CD14-positive monocyte (primary cell): ENCODE measurements at regions not wholly inside any gene's neighbourhood (a gene's known extent, or its start where the extent isn't known, plus 50 kb on each side); places are given as distances from the start of the nearest gene placed in this dataset.

ENCODE experiments used
- DNase-seq, 3 donors: peaks; one replicate each; pipeline ENCODE4 v3.0.0-alpha.2; 2011 to 2022
- H2AFZ ChIP-seq: 2 replicates; pipeline ENCODE4 v1.6.0; 2012; ENCODE audit warnings: mild to moderate bottlenecking, low read depth, low read length, inconsistent platforms; ENCODE audit not compliant: insufficient read depth, poor library complexity, severe bottlenecking
- H3K27ac ChIP-seq, 2 donors: 1 replicate in 1 of 2; 2 replicates in 1 of 2; pipeline ENCODE4 v1.5.1; 2012 to 2013; ENCODE audit warnings: low read length in 2 of 2, control low read depth in 1 of 2, inconsistent platforms in 1 of 2, low read depth in 1 of 2, mild to moderate bottlenecking in 1 of 2
- H3K27me3 ChIP-seq, 2 donors: one replicate each; pipeline versions ENCODE4 v1.6.0 to v1.6.1; 2011 to 2013; ENCODE audit warnings: low read length in 2 of 2; ENCODE audit not compliant: control insufficient read depth in 2 of 2, insufficient read depth in 2 of 2
- H3K36me3 ChIP-seq, 2 donors: replicated peaks in 1 of 2; 1 replicate in 1 of 2; 2 replicates in 1 of 2; pipeline versions ENCODE4 v1.5.1 to v1.6.1; 2012 to 2013; ENCODE audit warnings: low read length in 2 of 2, control low read depth in 1 of 2, inconsistent platforms in 1 of 2, mild to moderate bottlenecking in 1 of 2; ENCODE audit not compliant: insufficient read depth in 2 of 2, control insufficient read depth in 1 of 2
- H3K4me1 ChIP-seq, 2 donors: 1 replicate in 1 of 2; 2 replicates in 1 of 2; pipeline versions ENCODE4 v1.5.1 to v1.6.1; 2012 to 2013; ENCODE audit warnings: low read length in 2 of 2, control low read depth in 1 of 2, inconsistent platforms in 1 of 2, mild to moderate bottlenecking in 1 of 2, moderate library complexity in 1 of 2; ENCODE audit not compliant: insufficient read depth in 2 of 2, control insufficient read depth in 1 of 2
- H3K4me2 ChIP-seq: replicated peaks from 2 replicates; pipeline ENCODE3; 2012; ENCODE audit warnings: low read length, moderate library complexity, mild to moderate bottlenecking; ENCODE audit not compliant: poor library complexity, severe bottlenecking; ENCODE audit errors: extremely low read depth
- H3K4me3 ChIP-seq, 3 experiments: fragments of 200-600 bp in 1 of 3; sonication (generic) in 1 of 3; replicated peaks in 1 of 3; 1 replicate in 2 of 3; 2 replicates in 1 of 3; pipeline ENCODE4 v1.5.1; 2011 to 2013; ENCODE audit warnings: low read length in 3 of 3, mild to moderate bottlenecking in 3 of 3, control low read depth in 2 of 3, low read depth in 2 of 3, inconsistent platforms in 1 of 3, moderate library complexity in 1 of 3
- H3K79me2 ChIP-seq: 2 replicates; pipeline ENCODE4 v1.6.0; 2012; ENCODE audit warnings: mild to moderate bottlenecking, control low read depth, inconsistent platforms, low read length, moderate library complexity; ENCODE audit not compliant: insufficient read depth
- H3K9ac ChIP-seq: 2 replicates; pipeline ENCODE4 v1.6.0; 2017; ENCODE audit warnings: low read length, mild to moderate bottlenecking; ENCODE audit not compliant: insufficient read depth, poor library complexity, severe bottlenecking
- H3K9me3 ChIP-seq, 2 donors: replicated peaks in 1 of 2; 1 replicate in 1 of 2; 2 replicates in 1 of 2; pipeline versions ENCODE4 v1.5.1 to v1.6.1; 2012 to 2013; ENCODE audit warnings: low read length in 2 of 2, control low read depth in 1 of 2; ENCODE audit not compliant: control insufficient read depth in 1 of 2, insufficient read depth in 1 of 2
- H4K20me1 ChIP-seq: 2 replicates; pipeline ENCODE4 v1.6.0; 2012; ENCODE audit warnings: mild to moderate bottlenecking, low read length, control low read depth, moderate library complexity; ENCODE audit not compliant: insufficient read depth
- H3K27ac Mint-ChIP-seq, 7 donors: one replicate each; pipeline ENCODE4 v1.8.0; 2020; ENCODE audit warnings: mild to moderate bottlenecking in 7 of 7, mixed read lengths in 7 of 7, moderate library complexity in 6 of 7, inconsistent platforms in 2 of 7
- H3K27me3 Mint-ChIP-seq, 3 donors: one replicate each; pipeline ENCODE4 v1.8.0; 2021 to 2022; ENCODE audit warnings: low read depth in 3 of 3, mild to moderate bottlenecking in 3 of 3, mixed read lengths in 3 of 3, moderate library complexity in 3 of 3, inconsistent platforms in 1 of 3
- H3K36me3 Mint-ChIP-seq, 2 donors: one replicate each; pipeline ENCODE4 v1.8.0; 2020; ENCODE audit warnings: mixed read lengths in 2 of 2, inconsistent platforms in 1 of 2, mild to moderate bottlenecking in 1 of 2
- H3K4me1 Mint-ChIP-seq: one replicate; pipeline ENCODE4 v1.8.0; 2020; ENCODE audit warnings: mild to moderate bottlenecking, mixed read lengths
- H3K4me3 Mint-ChIP-seq, 2 donors: one replicate each; pipeline ENCODE4 v1.8.0; 2020; ENCODE audit warnings: mild to moderate bottlenecking in 2 of 2, mixed read lengths in 2 of 2, moderate library complexity in 1 of 2
- H3K9me3 Mint-ChIP-seq, 7 donors: one replicate each; pipeline ENCODE4 v1.8.0; 2020 to 2022; ENCODE audit warnings: mixed read lengths in 7 of 7, mild to moderate bottlenecking in 6 of 7, moderate library complexity in 6 of 7, inconsistent platforms in 2 of 7
- CTCF ChIP-seq: fragments of 200-600 bp; IDR thresholded peaks from one replicate; pipeline ENCODE4 v1.8.0; 2022; ENCODE audit warnings: antibody characterized with exemption, mild to moderate bottlenecking
- WGBS: methylation state at CpG from one replicate; pipeline ENCODE4 v1.1.5; 2013; ENCODE audit warnings: missing lambda C conversion rate; ENCODE audit not compliant: insufficient coverage; 5-methylcytosine and 5-hydroxymethylcytosine counted together
- intact Hi-C, 2 donors: fragments of 100-400 bp; cut with micrococcal nuclease; formaldehyde crosslinking; loops; one replicate each; pipeline versions ENCODE4 v1.15.0 to v1.15.1; 2023

DNA sequence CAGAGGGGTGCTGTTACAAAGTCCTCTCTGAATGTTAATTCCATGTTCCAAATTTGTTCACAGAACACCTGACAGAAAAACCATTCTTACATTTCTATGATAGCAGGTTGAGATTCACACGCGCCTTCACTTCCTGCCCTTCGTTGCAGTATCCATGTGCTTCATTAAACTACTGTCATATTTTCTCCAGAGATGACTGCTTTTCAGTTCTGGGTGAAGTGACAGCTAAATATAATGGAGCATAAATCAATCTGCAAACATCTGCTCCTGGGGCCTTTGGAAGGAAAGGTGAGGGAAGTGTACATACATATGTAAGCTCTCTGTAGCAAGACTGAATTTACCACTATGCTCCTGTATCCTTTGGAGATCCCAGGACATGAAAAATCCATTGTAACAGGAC, 750.2 kb downstream of the HDGFL1 start:
- H3K36me3 ChIP-seq = no peaks in the 10 kb centered on the region
- no peak overlapping the region for H3K4me2 ChIP-seq
- intact Hi-C loops = no loop called here
- no peaks in the 10 kb centered on the region for H4K20me1 ChIP-seq
- Mint-ChIP-seq H3K27ac (no peak overlapping the region), H3K9me3 (peaks cover 0 to 9% (median 0%) of the 10 kb centered on the region in 7 donors), H3K36me3 (no peaks in the 10 kb centered on the region), H3K27me3 (no peaks in the 10 kb centered on the region), H3K4me1 (no peaks in the 10 kb centered on the region), H3K4me3 (no peak overlapping the region)
- 100% methylated on average over 2 of the region's 3 CpGs for WGBS
- TF ChIP-seq CTCF = no peak
- H3K4me3 ChIP-seq = no peak overlapping the region
- no peak for DNase-seq
- H3K27ac ChIP-seq = no peak overlapping the region
- no peak overlapping the region for H3K9ac ChIP-seq
- no peak overlapping the region for H2AFZ ChIP-seq
- H3K27me3 ChIP-seq = no peaks in the 10 kb centered on the region
- no peaks in the 10 kb centered on the region for H3K9me3 ChIP-seq
- no peaks in the 10 kb centered on the region for H3K4me1 ChIP-seq
- no peaks in the 10 kb centered on the region for H3K79me2 ChIP-seq

DNA sequence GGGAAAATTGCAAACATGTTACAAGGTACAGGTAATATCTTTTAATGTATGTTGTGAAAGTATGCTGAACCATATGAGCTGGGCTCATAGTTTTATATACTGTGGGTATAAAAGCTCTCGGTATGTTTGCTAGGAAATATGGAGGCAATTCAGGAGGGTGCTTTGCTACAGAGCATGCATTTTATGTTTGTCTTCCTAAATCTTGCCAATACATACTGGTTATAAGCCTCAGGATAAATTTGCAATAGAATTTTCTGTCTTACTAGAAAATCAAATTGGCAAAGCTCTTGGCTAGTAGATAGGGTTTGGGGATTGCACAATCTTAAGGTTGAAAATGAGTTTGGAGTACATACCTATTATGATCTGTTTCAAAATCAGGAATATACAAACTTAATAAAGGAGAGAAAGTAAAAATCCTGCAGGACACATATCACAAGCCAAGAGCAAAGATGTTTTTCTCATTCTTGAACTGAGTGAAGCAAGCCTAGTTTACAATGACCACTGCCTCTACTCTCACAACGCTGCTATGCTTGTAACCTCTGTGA, 751.2 kb downstream of the HDGFL1 start:
- intact Hi-C loops = no loop called here
- no peaks in the 10 kb centered on the region for H3K36me3 Mint-ChIP-seq
- DNase-seq = no peak
- no peak overlapping the region for H3K27ac ChIP-seq
- H3K4me3 ChIP-seq = no peak overlapping the region
- no peaks in the 10 kb centered on the region for H4K20me1 ChIP-seq
- H3K27me3 Mint-ChIP-seq = no peaks in the 10 kb centered on the region
- peaks cover 0 to 9% (median 1%) of the 10 kb centered on the region in 7 donors for H3K9me3 Mint-ChIP-seq
- H3K4me3 Mint-ChIP-seq = no peak overlapping the region
- no peaks in the 10 kb centered on the region for H3K4me1 Mint-ChIP-seq
- peaks cover 0 to 6% of the 10 kb centered on the region in 2 donors for H3K9me3 ChIP-seq
- no peaks in the 10 kb centered on the region for H3K27me3 ChIP-seq
- no peak overlapping the region for H2AFZ ChIP-seq
- H3K36me3 ChIP-seq = no peaks in the 10 kb centered on the region
- H3K27ac Mint-ChIP-seq = no peak overlapping the region
- H3K9ac ChIP-seq = no peak overlapping the region
- H3K4me2 ChIP-seq = no peak overlapping the region
- TF ChIP-seq CTCF = no peak
- H3K79me2 ChIP-seq = no peaks in the 10 kb centered on the region
- H3K4me1 ChIP-seq = no peaks in the 10 kb centered on the region
- WGBS = no CpG with 5 or more reads among the region's 2 CpGs
